Gastroesophageal sphincter (tissue), 3 donors: ENCODE measurements at regions not wholly inside any gene's neighbourhood (a gene's known extent, or its start where the extent isn't known, plus 50 kb on each side); places are given as distances from the start of the nearest gene placed in this dataset.

Experiments used
- CTCF ChIP-seq, 4 experiments: fragments of 200-600 bp in 2 of 4; fragments of 450-650 bp in 2 of 4; sonication (generic) in 1 of 4; IDR thresholded peaks; one replicate each; pipeline ENCODE4 v1.5.1; 2017 to 2019; ENCODE audit warnings: antibody characterized with exemption in 4 of 4, mild to moderate bottlenecking in 2 of 4, moderate library complexity in 2 of 4
- EP300 ChIP-seq: sonication (generic); formaldehyde crosslinking; IDR thresholded peaks from one replicate; pipeline ENCODE4 v1.6.1; 2017; ENCODE audit warnings: antibody characterized with exemption, mild to moderate bottlenecking

- TF ChIP-seq CTCF (IDR thresholded peaks at IDR 0.05): no peak
- no peak for TF ChIP-seq EP300
Observed at GRCh38 chr10:23695825-23696420, 257.0 kb downstream of the OTUD1 start.
